H9 (cell line): ENCODE measurements at regions not wholly inside any gene's neighbourhood (a gene's known extent, or its start where the extent isn't known, plus 50 kb on each side); places are given as distances from the start of the nearest gene placed in this dataset.

Experiments
- DNase-seq: peaks from one replicate; pipeline ENCODE4 v3.0.0-alpha.2; 2017
- H2AFZ ChIP-seq: one replicate; pipeline ENCODE4 v1.6.1; 2013; ENCODE audit warnings: mild to moderate bottlenecking, low read length, control low read depth, moderate library complexity
- H2AK5ac ChIP-seq: 2 replicates; pipeline ENCODE4 v1.6.1; 2013; ENCODE audit warnings: low read length, control low read depth, mixed read lengths; ENCODE audit not compliant: insufficient read length
- H2BK120ac ChIP-seq: one replicate; pipeline ENCODE4 v1.6.1; 2013; ENCODE audit warnings: low read depth, mild to moderate bottlenecking, low read length, control low read depth, inconsistent platforms; ENCODE audit not compliant: poor library complexity, severe bottlenecking
- H2BK12ac ChIP-seq: 2 replicates; pipeline ENCODE4 v1.6.1; 2013; ENCODE audit warnings: low read length, control low read depth, mixed read lengths, low read depth; ENCODE audit not compliant: insufficient read length
- H2BK15ac ChIP-seq: 2 replicates; pipeline ENCODE4 v1.6.1; 2013; ENCODE audit warnings: low read depth, low read length, control low read depth
- H2BK20ac ChIP-seq: one replicate; pipeline ENCODE4 v1.6.1; 2013; ENCODE audit warnings: low read depth, mild to moderate bottlenecking, low read length, control low read depth, inconsistent platforms; ENCODE audit not compliant: poor library complexity, severe bottlenecking
- H2BK5ac ChIP-seq: 2 replicates; pipeline ENCODE4 v1.6.1; 2013; ENCODE audit warnings: low read length, control low read depth, mixed read lengths; ENCODE audit not compliant: insufficient read length
- H3K14ac ChIP-seq: 2 replicates; pipeline ENCODE4 v1.6.1; 2013; ENCODE audit warnings: low read length, control low read depth; ENCODE audit not compliant: insufficient read depth
- H3K18ac ChIP-seq: 2 replicates; pipeline ENCODE4 v1.6.1; 2013; ENCODE audit warnings: low read depth, mild to moderate bottlenecking, mixed read lengths, low read length, control low read depth; ENCODE audit not compliant: insufficient read length
- H3K23ac ChIP-seq: 2 replicates; pipeline ENCODE4 v1.6.1; 2013; ENCODE audit warnings: low read length, control low read depth, mixed read lengths, low read depth; ENCODE audit not compliant: insufficient read length
- H3K23me2 ChIP-seq: 2 replicates; pipeline ENCODE4 v1.6.1; 2013; ENCODE audit warnings: low read depth, mild to moderate bottlenecking, mixed read lengths, low read length, control low read depth; ENCODE audit not compliant: insufficient read length, poor library complexity, severe bottlenecking
- H3K27ac ChIP-seq: 2 replicates; pipeline ENCODE4 v1.5.1; 2013; ENCODE audit warnings: low read length, control low read depth, mixed read lengths, low read depth; ENCODE audit not compliant: insufficient read length
- H3K27me3 ChIP-seq: 2 replicates; pipeline ENCODE4 v1.6.1; 2013; ENCODE audit warnings: low read length, control low read depth, inconsistent platforms; ENCODE audit not compliant: insufficient read depth
- H3K4ac ChIP-seq: 2 replicates; pipeline ENCODE4 v1.6.1; 2013; ENCODE audit warnings: low read depth, mild to moderate bottlenecking, control low read depth, inconsistent platforms, low read length, moderate library complexity
- H3K4me1 ChIP-seq: 2 replicates; pipeline ENCODE4 v1.6.1; 2013; ENCODE audit warnings: low read length, control low read depth, inconsistent platforms; ENCODE audit not compliant: insufficient read depth
- H3K4me2 ChIP-seq: 2 replicates; pipeline ENCODE4 v1.6.1; 2013; ENCODE audit warnings: low read length, control low read depth, mixed read lengths; ENCODE audit not compliant: insufficient read length, insufficient read depth
- H3K56ac ChIP-seq: 2 replicates; pipeline ENCODE4 v1.6.1; 2013; ENCODE audit warnings: low read depth, mild to moderate bottlenecking, mixed read lengths, low read length, control low read depth; ENCODE audit not compliant: insufficient read length
- H3K79me1 ChIP-seq: 2 replicates; pipeline ENCODE4 v1.6.1; 2013; ENCODE audit warnings: low read depth, mild to moderate bottlenecking, moderate library complexity, low read length, control low read depth, inconsistent platforms; ENCODE audit not compliant: insufficient read depth, poor library complexity, severe bottlenecking
- H3K79me2 ChIP-seq: 2 replicates; pipeline ENCODE4 v1.6.1; 2013; ENCODE audit warnings: low read length, control low read depth, inconsistent platforms; ENCODE audit not compliant: insufficient read depth
- H3K9ac ChIP-seq: 2 replicates; pipeline ENCODE4 v1.6.1; 2013; ENCODE audit warnings: low read length, control low read depth, mixed read lengths; ENCODE audit not compliant: insufficient read length; ENCODE audit errors: extremely low read depth
- H3K9me3 ChIP-seq: one replicate; pipeline ENCODE4 v1.6.1; 2013; ENCODE audit warnings: low read depth, low read length, inconsistent platforms; ENCODE audit not compliant: control insufficient read depth
- H3T11ph ChIP-seq: one replicate; pipeline ENCODE4 v1.6.1; 2013; ENCODE audit warnings: mild to moderate bottlenecking, low read length, control low read depth, inconsistent platforms
- H4K20me1 ChIP-seq: one replicate; pipeline ENCODE4 v1.6.1; 2013; ENCODE audit not compliant: control insufficient read depth, insufficient read length, insufficient read depth
- H4K5ac ChIP-seq: 2 replicates; pipeline ENCODE4 v1.6.1; 2013; ENCODE audit warnings: low read depth, mild to moderate bottlenecking, mixed read lengths, low read length, control low read depth; ENCODE audit not compliant: insufficient read length
- H4K8ac ChIP-seq: replicated peaks from 2 replicates; pipeline ENCODE4 v1.6.1; 2013; ENCODE audit warnings: low read length, control low read depth, mixed read lengths, low read depth; ENCODE audit not compliant: insufficient read length
- H4K91ac ChIP-seq: 2 replicates; pipeline ENCODE4 v1.6.1; 2013; ENCODE audit warnings: low read depth, mild to moderate bottlenecking, moderate library complexity, mixed read lengths, low read length, control low read depth; ENCODE audit not compliant: insufficient read length
- H3K27ac Mint-ChIP-seq, 3 experiments: 2 replicates in 2 of 3; 3 replicates in 1 of 3; pipeline ENCODE4 v1.8.0; 2020 to 2021; ENCODE audit warnings: mixed read lengths in 3 of 3, mild to moderate bottlenecking in 1 of 3, moderate library complexity in 1 of 3
- H3K27me3 Mint-ChIP-seq: 2 replicates; pipeline ENCODE4 v1.8.0; 2021; ENCODE audit warnings: low read depth, mild to moderate bottlenecking, moderate library complexity, mixed read lengths
- H3K36me3 Mint-ChIP-seq, 3 experiments: 2 replicates in 2 of 3; 3 replicates in 1 of 3; pipeline ENCODE4 v1.8.0; 2020 to 2021; ENCODE audit warnings: low read depth in 3 of 3, mixed read lengths in 3 of 3; ENCODE audit not compliant: insufficient read depth in 1 of 3
- H3K4me1 Mint-ChIP-seq, 2 experiments: 2 replicates each; pipeline ENCODE4 v1.8.0; 2020; ENCODE audit warnings: mixed read lengths in 2 of 2
- H3K4me3 Mint-ChIP-seq, 2 experiments: 2 replicates in 1 of 2; 3 replicates in 1 of 2; pipeline ENCODE4 v1.8.0; 2020 to 2021; ENCODE audit warnings: mild to moderate bottlenecking in 2 of 2, mixed read lengths in 2 of 2, moderate library complexity in 1 of 2
- H3K9me3 Mint-ChIP-seq, 2 experiments: 2 replicates in 1 of 2; 3 replicates in 1 of 2; pipeline ENCODE4 v1.8.0; 2020; ENCODE audit warnings: mild to moderate bottlenecking in 2 of 2, mixed read lengths in 2 of 2, moderate library complexity in 1 of 2
- CTCF ChIP-seq: fragments of 200-600 bp; sonication (generic); conservative IDR thresholded peaks from 3 replicates; pipeline ENCODE4 v1.8.0; 2021; ENCODE audit warnings: antibody characterized with exemption, mild to moderate bottlenecking
- WGBS: extraction: QIAGEN DNeasy Blood & Tissue Kit; methylation state at CpG from one replicate; pipeline ENCODE4 v1.1.7; 2013; ENCODE audit warnings: missing lambda C conversion rate, low lambda C conversion rate, mixed read lengths; ENCODE audit not compliant: insufficient read length; ENCODE audit errors: extremely low coverage; 5-methylcytosine and 5-hydroxymethylcytosine counted together

DNA sequence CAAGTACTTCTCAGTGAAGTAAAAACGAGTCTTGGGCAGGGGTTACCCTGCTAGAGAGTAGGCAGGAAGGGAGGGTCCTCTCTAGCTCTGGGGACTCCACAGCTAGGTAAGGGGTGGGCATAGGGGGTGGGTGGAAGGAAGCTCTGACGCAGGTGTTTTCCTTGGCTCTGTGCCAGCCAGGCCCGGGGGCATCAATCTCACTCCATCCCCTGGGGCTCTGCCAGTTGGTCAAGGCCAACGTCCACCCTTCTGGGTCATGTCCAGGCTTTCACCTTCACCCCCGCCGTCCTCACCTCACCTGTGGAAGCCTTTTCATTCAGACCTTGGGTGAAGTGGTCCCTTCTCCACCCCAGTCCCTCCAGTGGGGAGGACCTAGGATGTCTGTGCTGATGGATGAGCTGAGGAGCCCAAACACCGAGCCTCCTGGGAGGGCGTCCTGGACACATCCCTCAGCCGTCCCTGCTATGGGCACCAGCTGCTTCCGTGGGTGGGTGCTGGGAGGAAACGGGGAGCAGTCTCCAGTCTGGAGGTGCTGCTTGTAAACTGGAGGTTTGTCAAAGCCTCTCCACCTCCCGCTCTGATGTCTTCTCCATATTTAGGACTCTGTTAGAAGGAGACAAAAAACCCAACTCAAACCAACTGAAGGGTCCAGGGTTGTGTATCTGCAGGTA is 71.5 kb upstream of the SFSWAP start:
- no peak overlapping the region for H3K18ac ChIP-seq
- H2AFZ ChIP-seq: no peak overlapping the region
- H4K91ac ChIP-seq: no peak overlapping the region
- Mint-ChIP-seq H3K4me1 (peaks cover 12 to 18% of the 10 kb centered on the region in 2 experiments), H3K27me3 (peaks cover 11% of the 10 kb centered on the region), H3K27ac (no peak overlapping the region), H3K9me3 (no peaks in the 10 kb centered on the region; a peak in 4 of 5 replicates), H3K36me3 (peaks cover 0 to 3% (median 0%) of the 10 kb centered on the region in 3 experiments; a peak in 3 of 7 replicates), H3K4me3 (no peak overlapping the region)
- TF ChIP-seq CTCF: no peak
- H3K23me2 ChIP-seq: no peaks in the 10 kb centered on the region
- H3K23ac ChIP-seq: no peak overlapping the region
- no peaks in the 10 kb centered on the region for H3K79me2 ChIP-seq
- no peak overlapping the region for H3T11ph ChIP-seq
- WGBS: no CpG with 5 or more reads among the region's 12 CpGs
- no peaks in the 10 kb centered on the region for H3K9me3 ChIP-seq
- H2BK20ac ChIP-seq: no peak overlapping the region
- peak overlapping the region; percentile 19 for H2AK5ac ChIP-seq
- H2BK15ac ChIP-seq: no peak overlapping the region
- no peaks in the 10 kb centered on the region for H4K20me1 ChIP-seq
- H3K4me2 ChIP-seq: no peak overlapping the region
- DNase-seq: peak; percentile 14
- no peak overlapping the region for H4K5ac ChIP-seq
- no peak overlapping the region for H3K14ac ChIP-seq
- H2BK5ac ChIP-seq: no peak overlapping the region
- peaks cover 5% of the 10 kb centered on the region; the same call in 1 of the 2 replicates for H3K4me1 ChIP-seq
- H4K8ac ChIP-seq: no peak overlapping the region
- H3K79me1 ChIP-seq: no peaks in the 10 kb centered on the region
- no peak overlapping the region for H2BK12ac ChIP-seq
- H3K9ac ChIP-seq: no peak overlapping the region
- H3K27me3 ChIP-seq: no peaks in the 10 kb centered on the region
- no peak overlapping the region for H2BK120ac ChIP-seq
- no peak overlapping the region for H3K56ac ChIP-seq
- no peak overlapping the region for H3K4ac ChIP-seq
- no peak overlapping the region for H3K27ac ChIP-seq
